BJ (cell line): ENCODE measurements at regions not wholly inside any gene's neighbourhood (a gene's known extent, or its start where the extent isn't known, plus 50 kb on each side); places are given as distances from the start of the nearest gene placed in this dataset.

Source experiments
- CTCF ChIA-PET: fragments of 350-600 bp; formaldehyde crosslinking; extraction: SDS; loops from one replicate; lab custom pipeline; 2021; ENCODE audit warnings: antibody characterized with exemption, inconsistent platforms; lab: Yijun Ruan, JAX
- POLR2A ChIA-PET: fragments of 300-600 bp; sonication (Branson Sonifier 250); formaldehyde crosslinking; extraction: SDS; loops from one replicate; lab custom pipeline; 2021; ENCODE audit warnings: antibody characterized with exemption; lab: Charles Lee
- DNase-seq: peaks from one replicate; pipeline ENCODE4 v3.0.0-alpha.2; 2011; ENCODE audit warnings: low read depth
- H3K27me3 ChIP-seq: 2 replicates; pipeline ENCODE4 v1.6.0; 2011; ENCODE audit warnings: low read length; ENCODE audit not compliant: control insufficient read depth, insufficient read depth
- H3K36me3 ChIP-seq: 2 replicates; pipeline ENCODE4 v1.5.1; 2011; ENCODE audit warnings: low read length; ENCODE audit not compliant: control insufficient read depth, insufficient read depth
- H3K4me3 ChIP-seq: 2 replicates; pipeline ENCODE4 v1.5.1; 2011; ENCODE audit warnings: low read depth, mild to moderate bottlenecking, control low read depth, low read length
- TF ChIP-seq, protein P1 (sequence below): IDR thresholded peaks from 2 replicates; pipeline ENCODE4 v1.5.1; 2011; ENCODE audit warnings: low read depth, mild to moderate bottlenecking, control low read depth, inconsistent platforms, low read length, moderate library complexity; ENCODE audit not compliant: insufficient read depth

GRCh38 chr12:43118234-43118633 is 433.8 kb downstream of the ADAMTS20 start:
- H3K4me3 ChIP-seq: no peak overlapping the region
- ChIA-PET CTCF (no interaction called here), POLR2A (no interaction called here)
- H3K27me3 ChIP-seq: no peaks in the 10 kb centered on the region
- no peak for DNase-seq
- no peaks in the 10 kb centered on the region for H3K36me3 ChIP-seq
- TF ChIP-seq, protein P1, sequence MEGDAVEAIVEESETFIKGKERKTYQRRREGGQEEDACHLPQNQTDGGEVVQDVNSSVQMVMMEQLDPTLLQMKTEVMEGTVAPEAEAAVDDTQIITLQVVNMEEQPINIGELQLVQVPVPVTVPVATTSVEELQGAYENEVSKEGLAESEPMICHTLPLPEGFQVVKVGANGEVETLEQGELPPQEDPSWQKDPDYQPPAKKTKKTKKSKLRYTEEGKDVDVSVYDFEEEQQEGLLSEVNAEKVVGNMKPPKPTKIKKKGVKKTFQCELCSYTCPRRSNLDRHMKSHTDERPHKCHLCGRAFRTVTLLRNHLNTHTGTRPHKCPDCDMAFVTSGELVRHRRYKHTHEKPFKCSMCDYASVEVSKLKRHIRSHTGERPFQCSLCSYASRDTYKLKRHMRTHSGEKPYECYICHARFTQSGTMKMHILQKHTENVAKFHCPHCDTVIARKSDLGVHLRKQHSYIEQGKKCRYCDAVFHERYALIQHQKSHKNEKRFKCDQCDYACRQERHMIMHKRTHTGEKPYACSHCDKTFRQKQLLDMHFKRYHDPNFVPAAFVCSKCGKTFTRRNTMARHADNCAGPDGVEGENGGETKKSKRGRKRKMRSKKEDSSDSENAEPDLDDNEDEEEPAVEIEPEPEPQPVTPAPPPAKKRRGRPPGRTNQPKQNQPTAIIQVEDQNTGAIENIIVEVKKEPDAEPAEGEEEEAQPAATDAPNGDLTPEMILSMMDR: no peak

DNA sequence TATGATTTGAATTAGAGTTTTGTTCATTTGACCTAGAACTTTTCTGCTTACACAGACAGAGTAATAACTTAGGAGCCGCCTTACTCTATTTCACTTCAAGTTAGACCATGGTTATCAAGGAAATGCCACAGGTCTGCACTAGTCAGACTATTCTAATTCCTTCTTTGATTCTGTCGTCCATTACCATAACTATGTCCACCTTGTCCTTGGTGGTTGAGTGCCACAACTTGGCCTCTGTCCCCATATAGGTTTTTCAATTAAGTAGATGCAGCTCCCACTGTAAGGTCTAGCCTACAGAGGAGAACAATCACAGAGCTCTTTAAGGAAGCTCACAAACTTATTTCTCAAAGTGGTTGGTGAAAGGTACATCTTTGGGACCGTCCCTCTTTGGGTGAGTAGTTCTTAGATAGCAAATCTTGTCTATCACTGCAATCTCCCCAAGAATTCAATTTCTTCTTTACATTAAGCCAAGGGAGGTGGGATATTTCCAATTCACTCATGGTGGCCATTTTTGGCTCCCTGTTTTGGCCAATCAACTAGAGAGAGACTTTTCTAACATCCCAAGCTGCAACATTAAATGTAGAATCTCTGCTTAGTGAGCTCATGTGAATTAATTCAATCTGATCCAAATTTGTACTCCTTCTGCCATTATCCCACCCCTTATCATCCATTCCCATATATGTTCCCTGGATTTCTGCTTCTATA is 434.6 kb downstream of the ADAMTS20 start:
- no peaks in the 10 kb centered on the region for H3K27me3 ChIP-seq
- DNase-seq: no peak
- no peak overlapping the region for H3K4me3 ChIP-seq
- TF ChIP-seq, protein P1: no peak
- ChIA-PET CTCF (interaction anchor here (1.0 kb wide), 1 partner anchor 20 kb away, joined by 3 read pairs; no protein-coding TSS in a partner anchor), POLR2A (no interaction called here)
- H3K36me3 ChIP-seq: no peaks in the 10 kb centered on the region

DNA sequence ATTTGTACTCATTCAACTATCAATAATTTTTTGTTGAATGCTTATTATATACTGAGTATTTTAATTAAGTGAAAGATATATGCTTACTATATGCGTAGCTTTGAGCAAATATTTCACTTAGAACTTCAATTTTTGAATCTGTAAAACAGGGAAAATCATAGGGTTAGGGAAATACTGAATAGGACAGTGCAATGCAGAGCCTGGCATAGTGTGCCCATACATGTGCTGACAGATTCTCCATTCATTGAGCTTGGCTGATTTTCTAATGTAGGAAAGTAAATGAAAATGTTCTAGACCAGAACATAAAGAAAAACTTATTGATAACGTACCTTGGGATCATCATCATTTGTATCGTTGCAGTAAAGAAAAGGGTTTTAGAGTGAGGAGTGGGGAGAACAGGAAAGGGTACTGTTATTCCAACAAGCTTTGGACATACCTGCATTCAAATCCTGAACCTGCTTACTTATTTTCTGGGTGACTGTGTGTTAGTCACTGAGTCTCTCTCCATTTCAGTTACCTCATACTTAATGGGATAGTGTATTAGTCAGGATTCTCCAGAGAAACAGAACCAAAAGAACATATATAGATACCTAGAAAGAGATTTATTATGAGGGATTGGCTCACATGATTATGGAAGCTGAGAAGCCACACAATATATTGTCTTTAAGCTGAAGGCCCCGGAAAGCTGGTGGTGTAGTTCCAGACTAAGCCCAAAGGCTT is 436.4 kb downstream of the ADAMTS20 start:
- no peak for DNase-seq
- POLR2A ChIA-PET: no interaction called here

DNA sequence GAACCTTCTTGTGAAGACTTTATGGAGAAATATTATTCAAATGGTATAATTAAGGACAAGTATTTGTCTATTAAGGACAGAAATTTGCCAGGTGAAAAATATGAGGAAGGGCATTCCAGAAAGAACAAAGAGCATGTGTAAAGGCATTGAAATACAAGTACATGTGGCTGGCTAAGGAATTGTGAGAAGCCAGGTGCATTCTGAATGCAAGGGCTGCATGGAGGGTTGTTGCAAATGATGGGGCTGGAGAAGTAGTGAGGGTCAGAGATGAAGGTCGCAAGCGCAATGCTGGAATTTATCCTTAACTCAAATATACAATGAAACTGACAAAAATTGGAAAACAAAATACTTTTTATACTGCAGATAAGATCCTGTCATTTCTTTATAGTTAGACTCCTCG is 437.7 kb downstream of the ADAMTS20 start:
- Histone ChIP-seq H3K4me3 (no peak overlapping the region), H3K27me3 (no peaks in the 10 kb centered on the region), H3K36me3 (no peaks in the 10 kb centered on the region)
- ChIA-PET CTCF (no interaction called here), POLR2A (no interaction called here)
- TF ChIP-seq, protein P1: no peak
- DNase-seq: no peak

More for the DNA sequence above, 436.4 kb downstream of the ADAMTS20 start:
- H3K36me3 ChIP-seq: no peaks in the 10 kb centered on the region
- H3K4me3 ChIP-seq: no peak overlapping the region
- no peaks in the 10 kb centered on the region for H3K27me3 ChIP-seq
- CTCF ChIA-PET: no interaction called here
- TF ChIP-seq, protein P1: no peak

DNA sequence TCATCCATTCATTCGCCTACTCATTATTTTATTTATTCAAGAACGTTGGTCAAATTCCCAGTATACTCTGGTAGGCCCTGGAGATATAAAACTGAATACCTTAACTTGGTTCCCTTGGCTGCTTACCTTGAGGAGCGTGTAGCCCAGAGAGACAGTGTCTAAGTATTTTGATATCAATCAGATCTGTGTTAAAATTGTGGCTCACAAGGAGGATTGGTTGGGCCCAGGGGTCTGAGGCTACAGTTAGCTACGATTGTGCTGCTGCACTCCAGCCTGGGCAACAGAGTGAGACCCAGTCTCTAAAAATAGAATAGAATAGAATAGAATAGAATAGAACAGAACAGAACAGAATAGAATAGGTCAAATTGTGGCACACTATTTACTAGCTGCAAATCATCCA is 438.4 kb downstream of the ADAMTS20 start:
- CTCF ChIA-PET: no interaction called here
- POLR2A ChIA-PET: no interaction called here
- H3K4me3 ChIP-seq: no peak overlapping the region
- DNase-seq: no peak
- no peaks in the 10 kb centered on the region for H3K36me3 ChIP-seq
- TF ChIP-seq, protein P1: no peak
- H3K27me3 ChIP-seq: no peaks in the 10 kb centered on the region
